ENCODE measurements at regions not wholly inside any gene's neighbourhood (a gene's known extent, or its start where the extent isn't known, plus 50 kb on each side); places are given as distances from the start of the nearest gene placed in this dataset.

GRCh38 chr5:42930934-42931333 is 109.2 kb downstream of the ANXA2R start:
- H3K27ac ChIP-seq = no peak overlapping the region
- TF ChIP-seq, protein P1, sequence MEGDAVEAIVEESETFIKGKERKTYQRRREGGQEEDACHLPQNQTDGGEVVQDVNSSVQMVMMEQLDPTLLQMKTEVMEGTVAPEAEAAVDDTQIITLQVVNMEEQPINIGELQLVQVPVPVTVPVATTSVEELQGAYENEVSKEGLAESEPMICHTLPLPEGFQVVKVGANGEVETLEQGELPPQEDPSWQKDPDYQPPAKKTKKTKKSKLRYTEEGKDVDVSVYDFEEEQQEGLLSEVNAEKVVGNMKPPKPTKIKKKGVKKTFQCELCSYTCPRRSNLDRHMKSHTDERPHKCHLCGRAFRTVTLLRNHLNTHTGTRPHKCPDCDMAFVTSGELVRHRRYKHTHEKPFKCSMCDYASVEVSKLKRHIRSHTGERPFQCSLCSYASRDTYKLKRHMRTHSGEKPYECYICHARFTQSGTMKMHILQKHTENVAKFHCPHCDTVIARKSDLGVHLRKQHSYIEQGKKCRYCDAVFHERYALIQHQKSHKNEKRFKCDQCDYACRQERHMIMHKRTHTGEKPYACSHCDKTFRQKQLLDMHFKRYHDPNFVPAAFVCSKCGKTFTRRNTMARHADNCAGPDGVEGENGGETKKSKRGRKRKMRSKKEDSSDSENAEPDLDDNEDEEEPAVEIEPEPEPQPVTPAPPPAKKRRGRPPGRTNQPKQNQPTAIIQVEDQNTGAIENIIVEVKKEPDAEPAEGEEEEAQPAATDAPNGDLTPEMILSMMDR (conservative IDR thresholded peaks at IDR 0.05; ENCODE audit: low read depth) = no peak
- DNase-seq (ENCODE audit: low spot score) = peak; percentile 15
- ChIA-PET POLR2A (ENCODE audit: low non-redundant PET) (no interaction called here), CTCF (no interaction called here)

- TF ChIP-seq, protein P1 (conservative IDR thresholded peaks at IDR 0.05; ENCODE audit: low read depth) = no peak
- no peak overlapping the region for H3K27ac ChIP-seq
- ChIA-PET POLR2A (ENCODE audit: low non-redundant PET) (no interaction called here), CTCF (interaction anchor here (0.5 to 0.6 kb wide), 4 partner anchors 11 to 1448 kb away, joined by 3 read pairs; no protein-coding TSS in a partner anchor)
- DNase-seq (ENCODE audit: low spot score) = no peak
Observed at GRCh38 chr5:42929871-42930270, 110.2 kb downstream of the ANXA2R start.

- POLR2A ChIA-PET (ENCODE audit: low non-redundant PET) = no interaction called here
- DNase-seq (ENCODE audit: low spot score) = no peak
- CTCF ChIA-PET = no interaction called here
- TF ChIP-seq, protein P1 (conservative IDR thresholded peaks at IDR 0.05; ENCODE audit: low read depth) = no peak
- H3K27ac ChIP-seq = no peak overlapping the region
Observed at GRCh38 chr5:42927730-42928129, 112.4 kb downstream of the ANXA2R start.

DNA sequence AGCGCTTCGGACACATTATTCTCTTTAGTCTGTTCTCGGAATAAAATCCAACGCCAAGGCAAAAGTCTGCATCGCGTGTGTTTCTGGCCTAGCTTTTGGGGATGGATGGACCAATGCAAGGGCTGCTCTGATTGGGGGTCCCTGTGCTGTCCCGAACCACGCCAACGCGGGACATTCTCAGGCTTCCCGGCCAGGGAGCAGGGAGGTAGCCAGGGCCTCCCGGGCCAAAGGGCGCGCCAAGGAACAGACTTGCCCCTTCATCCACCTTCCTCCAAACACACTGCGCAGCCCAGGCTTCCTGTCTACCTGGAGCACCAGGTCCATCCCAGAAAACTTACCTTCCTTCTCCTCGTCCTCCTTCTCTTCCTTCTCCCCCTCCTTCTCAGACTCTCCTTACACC is 113.0 kb upstream of the SELENOP start:
- CTCF ChIA-PET = no interaction called here
- TF ChIP-seq, protein P1 (conservative IDR thresholded peaks at IDR 0.05; ENCODE audit: low read depth) = no peak
- no peak overlapping the region for H3K27ac ChIP-seq
- POLR2A ChIA-PET (ENCODE audit: low non-redundant PET) = no interaction called here
- no peak for DNase-seq (ENCODE audit: low spot score)

- TF ChIP-seq, protein P1 (conservative IDR thresholded peaks at IDR 0.05; ENCODE audit: low read depth) = no peak
- CTCF ChIA-PET = no interaction called here
- POLR2A ChIA-PET (ENCODE audit: low non-redundant PET) = no interaction called here
- DNase-seq (ENCODE audit: low spot score) = no peak
- no peak overlapping the region for H3K27ac ChIP-seq
Observed at GRCh38 chr5:42924226-42924625, 112.5 kb upstream of the SELENOP start.

GRCh38 chr5:42923710-42924109 is 112.0 kb upstream of the SELENOP start:
- POLR2A ChIA-PET (ENCODE audit: low non-redundant PET) = no interaction called here
- TF ChIP-seq, protein P1 (conservative IDR thresholded peaks at IDR 0.05; ENCODE audit: low read depth) = no peak
- no peak for DNase-seq (ENCODE audit: low spot score)
- H3K27ac ChIP-seq = no peak overlapping the region
- CTCF ChIA-PET = no interaction called here

- CTCF ChIA-PET = no interaction called here
Observed at GRCh38 chr5:42919600-42919999, 107.9 kb upstream of the SELENOP start.

More at GRCh38 chr5:42919600-42919999, 107.9 kb upstream of the SELENOP start:
- no peak overlapping the region for H3K27ac ChIP-seq
- TF ChIP-seq, protein P1 (conservative IDR thresholded peaks at IDR 0.05; ENCODE audit: low read depth) = no peak
- POLR2A ChIA-PET (ENCODE audit: low non-redundant PET) = no interaction called here
- no peak for DNase-seq (ENCODE audit: low spot score)

Data from RWPE1 (cell line).